NCI-H82 treated with DMSO at 0.1 percent for 48 hours (cell line): ENCODE measurements at regions not wholly inside any gene's neighbourhood (a gene's known extent, or its start where the extent isn't known, plus 50 kb on each side); places are given as distances from the start of the nearest gene placed in this dataset.
A peak's percentile ranks its signal among the peaks of the same experiment; 100 is the strongest.

Source experiments
- DNase-seq: peaks from one replicate; lab custom pipeline; 2025; ENCODE audit not compliant: unreplicated experiment; lab: John Stamatoyannopoulos, UW

DNA sequence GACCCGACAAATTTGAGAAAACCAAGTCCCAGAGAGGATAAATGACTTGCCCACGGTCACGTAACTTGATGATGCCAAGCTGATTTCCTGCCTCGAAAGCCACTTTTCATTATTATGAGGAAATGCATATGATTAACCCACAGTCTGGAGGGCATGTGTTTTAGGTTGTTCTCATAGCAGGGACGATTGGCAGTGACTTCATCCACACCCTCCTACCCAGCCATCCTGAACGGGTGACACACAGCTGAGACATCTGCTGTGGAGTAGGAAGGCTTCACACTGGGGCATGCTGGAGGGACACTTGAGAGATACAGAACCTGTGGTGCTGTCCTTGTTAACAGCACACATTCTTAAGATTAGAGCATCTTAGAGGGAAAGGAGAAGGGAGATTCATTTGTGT, 65.4 kb upstream of the WDFY2 start:
- no peak for DNase-seq

- no peak for DNase-seq
Observed at GRCh38 chr13:51519771-51520216, 64.5 kb upstream of the WDFY2 start.

DNA sequence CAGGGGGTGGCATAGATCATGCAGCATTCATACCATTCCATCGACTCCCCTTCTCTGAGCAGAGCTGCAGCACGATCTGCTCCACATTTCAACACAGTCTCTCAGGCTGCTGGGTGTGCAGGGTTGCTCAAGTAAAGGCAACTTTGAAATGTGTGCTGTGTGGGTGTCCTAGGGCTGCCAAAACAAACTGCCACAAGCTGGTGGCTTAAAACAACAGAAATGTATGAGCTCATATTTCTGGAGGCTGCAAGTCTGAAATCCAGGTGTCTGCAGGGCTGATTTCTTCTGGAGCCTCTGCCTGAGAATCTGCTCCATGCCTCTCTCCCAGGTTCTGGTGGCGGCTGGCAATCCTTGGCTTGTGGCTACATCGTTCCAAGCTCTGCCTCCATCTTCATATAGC, 63.7 kb upstream of the WDFY2 start:
- DNase-seq = no peak

- DNase-seq = no peak
Observed at GRCh38 chr13:51523082-51523518, 61.2 kb upstream of the WDFY2 start.

- DNase-seq = no peak
Observed at GRCh38 chr13:51524312-51524711, 60.0 kb upstream of the WDFY2 start.

DNA sequence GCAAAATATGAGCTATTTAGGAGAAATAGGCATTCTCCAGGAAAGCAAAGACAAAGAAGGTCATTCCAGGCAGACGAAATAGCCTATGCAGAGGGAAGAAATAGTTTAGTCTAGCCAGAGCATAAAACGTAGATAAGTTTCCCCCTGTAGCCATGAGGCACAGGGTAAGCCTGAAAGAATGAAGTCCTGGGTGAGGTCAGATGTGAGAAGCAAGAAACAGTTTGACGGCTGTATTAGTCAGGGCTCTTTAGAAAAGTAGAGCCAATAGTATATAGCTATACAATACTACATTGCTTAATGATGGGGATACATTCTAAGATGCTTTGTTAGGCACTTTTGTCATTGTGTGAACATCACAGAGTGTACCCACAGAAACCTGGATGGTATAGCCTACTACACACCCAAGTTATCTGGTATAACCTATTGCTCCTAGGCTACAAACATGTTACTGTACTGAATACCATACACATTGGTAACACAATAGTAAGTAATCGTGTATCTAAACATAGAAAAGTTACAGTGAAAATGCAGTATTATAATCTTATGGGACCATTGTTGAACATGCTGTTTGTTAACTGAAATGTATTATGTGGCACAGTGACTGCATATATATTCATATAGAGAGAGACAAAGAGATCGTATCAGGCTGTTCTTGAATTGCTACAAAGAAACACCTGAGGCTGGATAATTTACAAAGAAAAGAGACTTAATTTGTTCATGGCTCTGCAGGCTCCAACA, 59.3 kb upstream of the WDFY2 start:
- DNase-seq = no peak

DNA sequence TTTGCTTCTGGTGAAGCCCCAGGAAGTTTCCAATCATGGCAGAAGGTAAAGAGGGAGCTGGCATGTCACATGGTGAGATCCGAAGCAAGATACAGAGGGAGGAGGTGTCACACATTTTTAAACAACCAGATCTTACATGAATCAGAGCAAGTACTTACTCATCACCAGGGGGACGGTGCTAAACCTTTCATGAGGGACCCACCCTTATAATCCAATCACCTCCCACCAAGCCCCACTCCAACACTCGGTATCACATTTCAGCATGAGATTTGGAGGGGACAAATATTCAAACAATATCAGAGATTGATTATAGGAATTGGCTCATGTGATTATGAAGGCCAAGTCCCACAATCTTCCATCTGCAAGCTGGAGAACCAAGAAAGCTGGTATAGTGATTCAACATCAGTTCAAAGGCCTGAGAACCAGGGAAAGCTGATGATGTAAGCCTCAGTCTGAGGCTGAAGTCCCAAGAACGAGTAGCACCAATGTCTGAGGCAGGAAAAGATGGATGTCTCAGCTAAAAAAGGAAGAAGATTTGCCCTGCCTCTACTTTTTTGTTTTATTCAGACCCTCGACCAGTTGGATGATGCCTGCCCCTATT, 58.6 kb upstream of the WDFY2 start:
- DNase-seq = peak; percentile 13

DNA sequence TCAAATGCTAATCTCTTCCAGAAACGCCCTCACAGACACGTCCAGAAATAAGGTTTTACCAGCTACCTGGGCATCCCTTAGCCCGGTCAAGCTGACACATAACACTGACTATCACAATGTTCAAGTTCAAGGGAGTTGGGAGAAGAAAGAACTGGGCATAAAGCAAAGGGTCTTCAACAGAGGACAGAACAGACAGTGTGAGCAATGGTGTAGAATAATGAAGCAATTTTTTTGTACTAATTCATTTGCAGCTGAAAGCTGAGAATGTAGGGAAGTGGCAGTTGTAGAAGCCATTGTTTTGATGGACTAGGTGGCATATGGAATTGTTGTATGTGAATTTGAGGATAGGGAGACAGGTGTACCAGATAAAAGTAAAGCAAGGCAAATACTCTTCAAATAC, 58.1 kb upstream of the WDFY2 start:
- no peak for DNase-seq

GRCh38 chr13:51532736-51533197, 51.5 kb upstream of the WDFY2 start:
- DNase-seq = no peak

- no peak for DNase-seq
Observed at GRCh38 chr13:51534041-51534817, 50.0 kb upstream of the WDFY2 start.
